Head of caudate nucleus (tissue), 42 donors: ENCODE measurements at regions not wholly inside any gene's neighbourhood (a gene's known extent, or its start where the extent isn't known, plus 50 kb on each side); places are given as distances from the start of the nearest gene placed in this dataset.
"Not testable (repeated sequence)": the region's sequence is repeated elsewhere in the genome, so short reads cannot be mapped to it uniquely, and the experiment has no call there.

Experiments used
- DNase-seq, 42 donors: peaks; one replicate each; pipeline versions ENCODE4 v3.0.0 to v3.0.0-alpha.2; 2020 to 2021; ENCODE audit warnings: mixed read lengths in 7 of 42
- intact Hi-C: fragments of 100-400 bp; cut with DNase I; formaldehyde crosslinking; loops from one replicate; pipeline ENCODE4 v1.15.0; 2022

DNA sequence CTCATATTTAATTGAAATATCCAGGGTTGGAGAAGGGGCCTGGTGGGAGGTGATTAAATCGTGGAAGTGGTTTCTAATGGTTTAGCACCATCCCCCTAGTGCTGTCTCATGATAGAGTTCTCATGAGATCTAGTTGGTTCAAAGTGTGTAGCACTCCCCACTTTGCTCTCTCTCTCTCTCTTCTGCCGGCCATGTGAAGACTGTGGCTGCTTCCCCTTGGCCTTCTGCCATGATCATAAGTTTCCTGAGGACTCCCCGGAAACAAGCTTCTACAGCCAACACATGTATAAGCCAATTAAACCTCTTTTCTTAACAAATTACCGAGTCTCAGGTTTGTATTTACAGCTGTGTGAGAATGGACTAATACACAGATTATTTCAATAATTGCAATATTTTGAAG is 305.8 kb upstream of the KCND2 start:
- intact Hi-C loops: no loop called here
- DNase-seq: no peak

DNA sequence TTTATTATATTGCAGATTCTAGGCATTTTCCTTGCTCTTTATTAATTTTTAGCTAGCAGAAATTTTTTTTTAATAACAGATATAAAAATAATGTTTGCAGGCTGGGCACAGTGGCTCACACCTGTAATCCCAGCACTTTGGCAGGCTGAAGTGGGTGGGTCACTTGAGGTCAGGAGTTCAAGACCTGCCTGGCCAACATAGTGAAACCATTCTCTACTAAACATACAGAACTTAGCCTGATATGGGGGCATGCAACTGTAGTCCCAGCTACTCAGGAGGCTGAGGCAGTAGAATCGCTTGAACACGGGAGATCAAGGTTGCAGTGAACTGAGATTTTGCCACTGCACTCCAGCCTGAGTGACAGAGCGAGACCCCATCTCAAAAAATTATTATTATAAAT is 304.6 kb upstream of the KCND2 start:
- intact Hi-C loops, DNase-seq: not testable (repeated sequence)

DNA sequence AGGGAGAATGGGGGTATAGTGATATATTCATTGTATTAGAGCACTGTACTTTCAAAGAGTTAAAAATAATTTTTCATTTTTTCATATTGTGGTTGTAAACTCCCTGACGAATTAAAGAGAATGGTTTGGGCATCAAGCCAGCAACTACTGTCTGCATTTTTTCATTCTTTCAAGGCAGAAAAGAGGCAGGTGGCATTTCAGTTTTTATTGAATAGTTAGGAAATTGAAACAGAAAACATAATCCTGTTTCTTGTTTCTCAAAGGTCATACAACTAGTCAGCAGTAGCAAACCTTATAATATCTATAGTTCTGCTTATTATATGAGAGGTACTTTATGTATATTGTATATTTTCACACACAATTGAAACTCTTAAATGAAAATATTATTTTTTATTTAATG is 303.9 kb upstream of the KCND2 start:
- DNase-seq: no peak
- intact Hi-C loops: no loop called here

DNA sequence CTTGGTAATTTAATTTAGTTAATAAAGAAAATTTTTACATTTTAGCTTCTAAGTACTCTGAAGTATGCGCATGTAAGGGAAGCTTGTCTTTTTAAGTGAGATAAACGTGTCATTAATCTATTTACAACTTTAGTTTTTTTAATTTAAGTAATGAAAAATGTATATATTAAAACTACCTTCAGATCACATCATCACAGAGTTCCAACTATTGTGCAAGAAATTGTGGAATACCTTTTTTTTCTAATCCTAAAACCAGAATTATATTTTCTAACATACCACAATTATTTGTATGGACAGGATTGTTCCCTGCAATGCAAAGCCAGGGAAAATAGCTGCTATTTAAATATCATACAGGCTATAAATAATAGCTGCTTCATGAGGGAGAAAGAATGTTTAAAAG is 303.2 kb upstream of the KCND2 start:
- DNase-seq: no peak
- intact Hi-C loops: no loop called here

DNA sequence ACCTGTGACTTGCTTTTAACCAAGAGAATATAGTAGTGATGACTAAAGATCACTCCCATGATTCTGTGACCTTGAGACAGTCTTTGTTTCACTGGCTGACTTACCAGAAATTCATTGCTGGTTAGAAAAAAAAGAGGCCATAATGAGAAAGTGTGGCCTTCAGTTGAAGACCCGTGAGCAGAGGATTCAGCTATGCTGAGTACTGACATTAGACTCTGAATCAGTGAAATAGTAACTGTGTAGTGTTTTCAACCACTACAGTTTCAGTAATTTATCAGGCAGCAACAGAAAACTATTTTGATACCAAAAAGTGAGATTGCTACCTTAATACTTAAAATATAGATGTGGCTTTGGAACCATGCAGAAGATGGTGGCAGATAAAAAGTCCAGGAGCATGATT is 298.0 kb upstream of the KCND2 start:
- intact Hi-C loops: no loop called here
- no peak for DNase-seq

DNA sequence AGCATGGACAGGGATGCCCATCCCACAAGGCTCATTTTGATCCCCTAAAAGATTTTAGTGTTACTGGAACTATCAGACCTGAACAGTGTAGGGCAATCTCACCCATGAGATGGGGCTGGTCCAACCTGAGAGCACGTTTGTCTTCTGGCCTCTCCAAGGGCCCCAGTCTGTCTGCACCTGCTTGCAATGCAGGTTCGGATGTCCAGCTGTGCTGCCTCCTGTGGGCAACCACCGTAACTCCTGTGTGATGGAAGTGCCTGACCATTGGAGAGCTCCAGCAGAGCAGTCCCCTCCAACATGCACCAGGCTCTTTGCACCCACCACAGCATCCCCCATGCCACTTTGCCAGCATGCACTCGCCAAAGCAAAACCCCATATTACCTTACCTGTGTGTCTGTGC is 290.1 kb upstream of the KCND2 start:
- intact Hi-C loops: no loop called here

DNA sequence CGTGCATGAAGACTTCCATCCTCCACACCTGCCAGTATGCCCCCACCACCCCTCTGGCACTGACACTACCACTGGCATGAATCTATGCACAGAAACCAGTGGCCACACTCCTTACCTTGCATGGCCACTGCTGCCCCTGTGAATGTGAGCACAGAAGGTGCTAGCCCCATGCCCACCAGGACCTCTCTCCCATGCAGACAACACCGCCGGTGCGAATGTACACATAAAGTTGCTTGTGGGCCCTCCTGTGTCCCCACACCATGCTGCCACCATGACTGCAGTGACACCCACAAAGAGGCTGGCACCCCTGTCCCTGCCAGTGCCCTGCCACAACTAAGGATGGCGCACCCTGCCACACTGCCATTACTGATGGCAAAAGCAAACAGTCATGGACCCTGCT is 289.5 kb upstream of the KCND2 start:
- no peak for DNase-seq
- intact Hi-C loops: no loop called here

More for the DNA sequence above, 290.1 kb upstream of the KCND2 start:
- DNase-seq: no peak

DNA sequence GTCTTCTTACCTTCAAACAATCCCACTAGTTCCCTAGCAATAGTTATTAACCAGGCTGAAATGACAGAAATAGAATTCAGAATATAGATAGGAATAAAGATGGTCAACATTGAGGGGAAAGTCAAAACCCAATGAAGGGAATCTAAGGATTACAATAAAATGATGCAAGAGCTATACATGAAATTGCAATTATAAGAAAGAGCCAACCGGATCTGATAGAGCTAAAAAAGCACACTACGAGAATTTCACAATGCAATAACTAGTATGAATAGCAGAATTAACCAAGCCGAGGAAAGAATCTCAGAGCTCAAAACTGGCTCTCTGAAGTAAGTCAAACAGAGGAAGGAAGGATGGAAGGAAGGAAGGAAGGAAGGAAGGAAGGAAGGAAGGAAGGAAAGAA is 288.7 kb upstream of the KCND2 start:
- no peak for DNase-seq
- intact Hi-C loops: no loop called here

DNA sequence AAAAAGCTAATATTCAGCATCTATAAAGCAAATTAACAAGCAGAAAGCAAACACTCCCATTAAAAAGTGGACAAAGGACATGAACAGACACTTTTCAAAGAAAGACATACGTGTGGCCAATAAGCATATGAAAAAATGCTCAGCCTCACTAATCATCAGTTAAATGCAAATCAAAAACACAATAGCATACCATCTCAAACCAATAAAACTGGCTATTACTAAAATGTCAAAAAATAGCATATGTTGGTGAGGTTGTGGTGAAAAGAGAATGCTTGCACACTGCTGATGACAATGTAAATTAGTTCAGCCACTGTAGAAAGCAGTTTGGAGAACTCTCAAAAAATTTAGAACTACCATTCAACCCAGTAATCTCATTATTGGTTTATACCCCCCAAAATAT is 284.6 kb upstream of the KCND2 start:
- DNase-seq: no peak
- intact Hi-C loops: no loop called here

DNA sequence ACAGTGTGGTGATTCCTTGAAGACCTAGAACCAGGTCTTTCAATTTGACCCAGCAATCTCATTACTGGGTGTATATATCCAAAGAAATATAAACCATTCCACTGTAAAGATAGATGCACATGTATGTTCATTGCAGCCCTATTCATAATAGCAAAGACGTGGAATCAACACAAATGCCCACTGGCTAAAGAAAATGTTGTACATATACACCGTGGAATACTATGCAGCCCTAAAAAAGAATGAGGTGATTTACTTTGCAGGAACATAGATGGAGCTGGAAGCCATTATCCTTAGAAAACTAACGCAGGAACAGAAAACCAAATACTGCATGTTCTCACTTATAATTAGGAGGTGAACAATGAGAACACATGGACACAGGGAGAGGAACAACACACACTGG is 278.0 kb upstream of the KCND2 start:
- intact Hi-C loops: no loop called here
- DNase-seq: no peak

DNA sequence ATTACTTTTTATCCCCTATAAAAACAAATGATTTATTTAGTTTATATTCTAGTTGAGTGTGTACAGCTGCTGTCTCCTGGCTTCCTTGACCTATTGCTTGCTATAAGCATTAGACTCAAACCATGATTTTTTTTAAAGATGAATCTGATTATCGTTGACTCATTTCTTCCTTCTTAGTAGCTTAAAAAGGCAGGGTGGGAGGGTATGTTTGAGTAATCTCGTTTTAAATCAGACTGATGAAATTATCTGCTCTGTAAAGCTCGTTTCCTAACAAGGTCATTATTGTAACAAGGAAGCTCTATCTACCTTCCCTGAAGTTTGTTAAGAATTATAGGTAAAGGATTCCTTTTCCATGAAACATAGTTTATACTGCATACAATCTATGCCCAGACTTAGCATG is 276.3 kb upstream of the KCND2 start:
- no peak for DNase-seq
- intact Hi-C loops: no loop called here

DNA sequence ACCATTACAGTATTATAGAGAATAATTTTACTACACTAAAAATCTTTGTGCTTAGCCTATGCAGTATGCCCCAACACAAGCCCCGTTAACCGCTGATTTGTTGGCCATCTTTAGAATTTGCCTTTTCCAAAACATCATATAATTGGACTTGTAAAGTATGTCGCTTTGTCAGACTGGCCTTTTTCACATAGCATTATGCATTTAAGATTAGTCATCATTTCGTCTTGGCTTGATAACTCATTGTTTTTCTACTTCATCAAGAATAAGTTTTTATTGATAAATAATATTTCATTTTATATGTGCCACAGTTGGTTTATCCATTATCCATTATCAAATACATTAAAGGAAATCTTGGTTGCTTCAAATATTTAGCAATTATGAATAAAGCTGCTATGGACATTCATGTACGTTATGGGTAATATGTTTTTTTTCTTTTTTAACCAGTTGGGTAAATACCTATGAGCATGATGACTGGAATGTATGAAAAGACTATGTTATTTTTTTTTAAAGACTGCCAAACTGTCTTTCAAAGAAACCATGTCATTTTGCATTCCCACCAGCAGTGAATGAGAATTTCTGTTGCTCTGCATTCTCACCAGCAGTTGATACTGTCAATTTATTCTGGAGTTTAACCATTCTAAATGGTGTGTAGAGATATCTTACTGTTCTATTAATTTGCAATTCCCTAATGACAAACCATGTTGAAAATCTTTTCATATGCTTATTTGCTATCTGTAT is 273.1 kb upstream of the KCND2 start:
- no peak for DNase-seq
- intact Hi-C loops: no loop called here

DNA sequence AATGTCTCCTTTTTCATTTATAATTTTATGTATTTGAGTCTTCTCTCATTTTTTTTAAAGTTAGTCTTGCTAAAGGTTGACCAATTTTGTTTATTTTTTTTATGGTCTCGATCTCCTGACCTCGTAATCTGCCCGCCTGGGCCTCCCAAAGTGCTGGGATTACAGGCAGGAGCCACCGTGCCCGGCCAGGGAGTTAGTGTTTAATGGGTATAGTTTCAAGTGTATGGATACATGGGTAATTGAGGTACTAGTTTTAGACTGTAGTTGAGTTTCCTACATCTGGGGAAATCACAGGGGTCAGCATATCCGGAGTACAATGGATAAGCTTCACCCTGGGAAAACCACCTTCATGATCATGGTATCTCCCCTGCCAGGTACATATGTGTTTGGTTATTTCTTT is 267.3 kb upstream of the KCND2 start:
- DNase-seq: no peak
- intact Hi-C loops: no loop called here

DNA sequence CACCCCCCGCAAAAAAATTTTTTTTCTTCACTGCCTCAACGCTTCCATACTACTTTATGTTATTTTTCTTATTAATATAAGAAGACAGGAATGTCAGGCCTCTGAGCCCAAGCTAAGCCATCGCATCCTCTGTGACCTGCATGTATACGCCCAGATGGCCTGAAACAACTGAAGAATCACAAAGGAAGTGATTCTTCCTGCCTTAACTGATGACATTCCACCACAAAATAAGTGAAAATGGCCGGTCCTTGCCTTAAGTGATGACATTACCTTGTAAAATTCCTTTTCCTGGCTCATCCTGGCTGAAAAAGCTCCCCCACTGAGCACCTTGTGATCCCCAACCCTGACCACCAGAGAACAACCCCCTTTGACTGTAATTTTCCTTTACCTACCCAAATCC is 258.7 kb upstream of the KCND2 start:
- intact Hi-C loops, DNase-seq: not testable (repeated sequence)

DNA sequence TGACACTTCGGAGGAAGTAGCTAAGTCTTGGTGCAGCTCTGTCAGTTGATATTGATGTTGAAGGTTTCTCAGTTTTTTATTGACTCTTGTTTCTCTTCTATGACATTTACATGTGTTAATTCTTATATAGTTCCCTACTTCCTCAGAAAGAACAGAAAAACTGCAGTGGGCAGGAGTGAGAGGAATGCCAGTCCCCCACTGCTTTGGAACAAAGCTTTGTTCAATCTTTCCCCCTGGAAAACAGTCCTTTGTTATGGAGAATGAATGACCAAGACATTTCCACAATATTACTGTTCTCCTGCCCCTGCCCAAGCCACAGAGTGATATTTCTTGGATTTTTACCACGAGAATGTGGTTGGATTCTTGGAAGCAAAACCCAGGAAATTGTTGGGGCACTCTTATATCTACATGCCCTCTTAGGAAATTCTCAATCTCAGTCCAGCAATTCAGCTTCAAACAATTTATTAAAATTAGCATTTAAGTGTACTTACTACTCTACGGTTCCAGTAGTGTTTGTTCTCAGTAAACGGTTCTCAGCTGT is 258.0 kb upstream of the KCND2 start:
- intact Hi-C loops: no loop called here
- no peak for DNase-seq

DNA sequence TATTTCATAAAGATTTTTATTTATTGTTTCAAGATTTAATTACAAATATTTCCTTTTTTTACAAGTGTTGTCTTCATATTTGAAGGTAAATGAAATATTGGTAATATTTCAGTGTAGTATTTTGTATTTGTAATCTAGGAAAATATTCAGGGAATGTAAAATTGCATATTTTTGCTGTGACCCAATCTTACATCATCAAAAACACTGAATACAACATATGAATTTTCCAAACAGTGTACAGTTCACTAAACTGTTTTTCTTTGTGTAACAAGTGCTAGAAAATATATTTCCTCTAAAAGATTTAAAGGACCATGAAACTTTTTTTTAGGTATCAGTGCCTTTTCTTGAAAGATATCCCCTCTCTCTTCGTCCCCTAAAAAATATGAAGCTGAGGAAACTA is 251.9 kb upstream of the KCND2 start:
- intact Hi-C loops: no loop called here
- DNase-seq: no peak

DNA sequence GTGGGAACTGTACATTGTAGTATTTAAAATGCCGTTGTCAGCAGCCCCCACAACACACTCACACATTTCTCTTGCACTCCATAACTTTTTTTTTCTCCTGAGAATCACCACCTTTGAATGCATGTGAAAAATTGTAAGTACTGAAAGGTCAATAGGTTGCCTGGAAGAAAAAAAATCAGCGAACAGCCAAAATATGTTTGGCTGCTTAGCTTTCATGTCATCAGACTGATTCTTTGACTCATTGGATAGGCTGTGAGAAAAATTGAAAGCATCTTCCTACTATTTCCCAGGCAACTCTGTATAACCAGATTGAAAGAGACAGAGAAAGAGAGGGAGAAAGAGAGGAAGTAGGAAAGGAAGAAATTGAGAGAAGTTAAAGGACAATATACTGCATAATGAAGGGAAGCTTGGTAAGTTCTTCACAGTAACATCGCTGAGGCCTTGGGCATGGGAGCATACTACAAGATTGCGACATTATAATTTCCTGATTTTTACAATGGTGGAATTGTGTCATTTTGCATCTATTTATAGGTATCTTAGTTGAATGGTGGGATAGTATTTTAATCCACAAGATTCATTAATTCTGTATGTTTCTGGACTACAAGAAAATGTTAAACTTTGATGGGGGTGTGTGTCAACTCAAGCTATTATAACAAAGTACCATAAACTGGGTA is 249.3 kb upstream of the KCND2 start:
- intact Hi-C loops: no loop called here
- no peak for DNase-seq

DNA sequence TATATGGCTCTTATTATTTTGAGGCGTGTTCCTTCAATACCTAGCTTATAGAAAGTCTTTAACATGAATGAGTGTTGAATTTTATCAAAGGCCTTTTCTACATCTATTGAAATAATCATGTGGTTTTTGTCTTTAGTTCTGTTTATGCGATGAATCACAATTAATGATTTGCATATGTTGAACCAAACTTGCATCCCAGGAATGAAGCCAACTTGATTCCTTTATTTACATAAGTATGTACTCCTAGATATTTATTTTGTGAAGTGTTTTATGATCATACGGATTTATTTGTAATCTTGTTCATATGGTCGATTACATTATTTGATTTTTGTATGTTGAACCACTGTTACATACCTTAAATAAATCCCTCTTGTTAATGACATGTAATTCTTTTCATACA is 244.3 kb upstream of the KCND2 start:
- intact Hi-C loops: no loop called here
- DNase-seq: no peak

DNA sequence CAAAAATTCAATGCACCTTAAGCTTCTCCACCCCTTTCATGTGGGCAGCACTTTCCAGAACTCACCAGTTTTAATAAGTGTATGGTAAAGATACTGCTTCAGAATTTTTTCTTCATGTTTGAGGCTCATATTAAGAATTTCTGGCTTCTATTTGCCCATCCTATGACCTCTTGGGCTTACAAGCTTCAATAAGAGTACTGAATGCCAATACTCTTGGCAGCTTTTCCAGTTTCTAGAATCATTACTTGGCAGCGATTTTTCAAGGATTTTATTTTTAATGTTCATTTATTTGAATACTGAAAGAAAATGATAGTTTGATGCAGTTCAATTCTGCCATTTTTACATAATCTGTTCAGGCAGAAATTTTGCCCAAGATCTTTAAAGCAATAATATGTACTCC is 242.1 kb upstream of the KCND2 start:
- intact Hi-C loops: no loop called here
- no peak for DNase-seq

DNA sequence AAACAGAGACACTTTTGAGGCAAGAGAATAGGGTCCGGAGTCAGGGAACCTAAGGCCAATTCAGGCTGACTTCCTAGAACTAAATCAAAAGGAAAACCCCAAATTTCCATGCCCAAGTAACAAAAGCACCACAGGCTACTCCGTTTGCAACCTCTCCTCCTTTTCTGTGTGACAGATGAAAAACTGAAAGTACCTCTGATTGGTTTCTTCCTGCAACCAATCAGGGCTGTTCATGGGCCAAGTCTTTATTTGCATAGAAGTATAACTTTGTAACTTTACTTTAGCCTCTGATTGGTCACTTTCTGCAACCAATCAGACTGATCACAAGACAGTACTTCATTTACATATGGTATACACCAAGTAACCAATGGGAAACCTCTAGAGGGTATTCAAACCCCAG is 239.9 kb upstream of the KCND2 start:
- DNase-seq: peak in 3 of 42 donors; percentile 8 to 32 (median 14)
- intact Hi-C loops: no loop called here

DNA sequence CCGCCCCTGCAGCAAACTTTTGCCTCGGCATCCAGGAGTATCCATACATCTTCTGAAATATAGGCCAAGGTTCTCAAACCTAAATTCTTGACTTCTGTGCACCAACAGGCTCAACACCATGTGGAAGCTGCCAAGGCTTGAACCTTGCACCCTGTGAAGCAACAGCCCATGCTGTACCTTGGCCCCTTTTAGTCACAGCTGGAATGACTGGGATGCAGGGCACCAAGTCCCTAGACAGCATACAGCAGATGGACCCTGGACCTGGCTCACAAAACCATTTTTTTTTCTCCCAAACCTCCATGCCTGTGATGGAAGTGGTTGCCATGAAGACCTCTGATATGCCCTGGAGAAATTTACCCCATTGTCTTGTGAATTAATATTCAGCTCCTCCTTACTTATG is 233.8 kb upstream of the KCND2 start:
- no peak for DNase-seq
- intact Hi-C loops: no loop called here
